ENCODE measurements at regions not wholly inside any gene's neighbourhood (a gene's known extent, or its start where the extent isn't known, plus 50 kb on each side); places are given as distances from the start of the nearest gene placed in this dataset.

- TF ChIP-seq EZH2phosphoT487 (IDR thresholded peaks at IDR 0.05; ENCODE audit: insufficient read depth, low read depth) = no peak
- no peak for TF ChIP-seq EZH2 (IDR thresholded peaks at IDR 0.05; ENCODE audit: insufficient read depth, poor library complexity, severe bottlenecking)
These were observed 79.4 kb upstream of the RUNX1 start for GRCh38 chr21:35128536-35128935.
